ENCODE measurements at regions not wholly inside any gene's neighbourhood (a gene's known extent, or its start where the extent isn't known, plus 50 kb on each side); places are given as distances from the start of the nearest gene placed in this dataset.

DNA sequence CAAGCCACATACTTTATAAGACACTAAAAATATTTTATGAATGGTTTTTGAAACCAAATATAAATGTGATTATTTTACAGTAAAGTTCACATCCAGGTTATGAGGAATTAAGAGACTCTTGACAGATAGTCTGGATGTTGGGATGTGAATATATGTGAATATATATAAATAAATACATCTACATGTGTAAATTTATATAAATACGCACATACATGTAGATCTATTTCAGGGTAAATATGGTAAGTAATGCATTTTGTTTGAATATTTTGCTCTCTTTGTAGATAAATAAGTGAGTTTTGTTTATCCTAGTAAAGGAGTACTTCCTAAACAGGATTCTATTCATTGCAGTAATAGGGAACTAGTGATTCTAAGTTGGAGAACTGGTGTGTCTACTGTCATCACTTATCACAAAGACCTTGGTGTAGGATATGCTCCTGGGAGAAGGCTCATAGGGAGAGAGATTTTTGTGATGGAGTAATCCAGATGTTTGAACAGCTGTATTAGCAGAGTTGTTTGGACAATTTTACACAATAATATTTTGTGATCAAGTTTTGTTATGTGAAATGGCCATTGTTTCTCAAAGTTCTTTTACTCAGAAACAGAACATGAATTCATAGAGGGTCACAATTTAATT is 60.2 kb upstream of the NT5C1B start:
- no peak overlapping the region for H3K4me3 ChIP-seq (ENCODE audit: insufficient read depth, low read depth, low read length)
- H3K27me3 ChIP-seq (ENCODE audit: control insufficient read depth, insufficient read depth, low read length) = no peaks in the 10 kb centered on the region
- DNase-seq = no peak
- H3K36me3 ChIP-seq (replicated peaks; ENCODE audit: control insufficient read depth, insufficient read depth, low read length) = no peaks in the 10 kb centered on the region

GRCh38 chr2:18648161-18648560 is 58.8 kb upstream of the NT5C1B start:
- H3K36me3 ChIP-seq (replicated peaks; ENCODE audit: control insufficient read depth, insufficient read depth, low read length) = no peaks in the 10 kb centered on the region

DNA sequence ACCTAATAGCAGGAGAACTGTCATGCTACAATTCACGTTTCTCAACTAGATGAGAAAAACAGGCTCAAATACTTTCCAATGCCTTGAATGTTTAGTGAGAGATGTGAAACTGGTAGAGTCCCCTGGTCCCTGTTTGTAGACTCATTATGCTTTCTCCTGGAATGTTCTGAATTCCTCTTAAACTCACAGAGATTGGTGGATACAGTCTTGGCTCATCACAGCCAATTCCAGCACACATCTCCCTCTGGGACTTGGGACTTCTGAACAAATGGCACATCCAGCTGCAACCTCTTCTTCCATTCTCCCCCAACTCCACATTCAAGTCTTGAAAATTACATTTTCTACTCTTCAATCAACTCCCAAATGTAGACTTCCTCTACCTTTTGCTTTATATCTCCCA is 58.4 kb upstream of the NT5C1B start:
- Histone ChIP-seq H3K4me3 (ENCODE audit: insufficient read depth, low read depth, low read length) (no peak overlapping the region), H3K36me3 (replicated peaks; ENCODE audit: control insufficient read depth, insufficient read depth, low read length) (no peaks in the 10 kb centered on the region), H3K27me3 (ENCODE audit: control insufficient read depth, insufficient read depth, low read length) (no peaks in the 10 kb centered on the region)
- DNase-seq = no peak

More at GRCh38 chr2:18648161-18648560, 58.8 kb upstream of the NT5C1B start:
- Histone ChIP-seq H3K4me3 (ENCODE audit: insufficient read depth, low read depth, low read length) (no peak overlapping the region), H3K27me3 (ENCODE audit: control insufficient read depth, insufficient read depth, low read length) (no peaks in the 10 kb centered on the region)
- DNase-seq = no peak

- Histone ChIP-seq H3K27me3 (ENCODE audit: control insufficient read depth, insufficient read depth, low read length) (no peaks in the 10 kb centered on the region), H3K4me3 (ENCODE audit: insufficient read depth, low read depth, low read length) (no peak overlapping the region), H3K36me3 (replicated peaks; ENCODE audit: control insufficient read depth, insufficient read depth, low read length) (no peaks in the 10 kb centered on the region)
- DNase-seq = no peak
These were observed 55.9 kb upstream of the NT5C1B start for GRCh38 chr2:18645315-18645714.

- no peaks in the 10 kb centered on the region for H3K36me3 ChIP-seq (replicated peaks; ENCODE audit: control insufficient read depth, insufficient read depth, low read length)
- H3K4me3 ChIP-seq (ENCODE audit: insufficient read depth, low read depth, low read length) = no peak overlapping the region
- no peak for DNase-seq
- no peaks in the 10 kb centered on the region for H3K27me3 ChIP-seq (ENCODE audit: control insufficient read depth, insufficient read depth, low read length)
These were observed 54.7 kb upstream of the NT5C1B start for GRCh38 chr2:18644115-18644462.

GRCh38 chr2:18643326-18644114 is 54.2 kb upstream of the NT5C1B start:
- no peak for DNase-seq
- Histone ChIP-seq H3K36me3 (replicated peaks; ENCODE audit: control insufficient read depth, insufficient read depth, low read length) (no peaks in the 10 kb centered on the region), H3K4me3 (ENCODE audit: insufficient read depth, low read depth, low read length) (no peak overlapping the region), H3K27me3 (ENCODE audit: control insufficient read depth, insufficient read depth, low read length) (no peaks in the 10 kb centered on the region)

- no peak for DNase-seq
- no peak overlapping the region for H3K4me3 ChIP-seq (ENCODE audit: insufficient read depth, low read depth, low read length)
- no peaks in the 10 kb centered on the region for H3K27me3 ChIP-seq (ENCODE audit: control insufficient read depth, insufficient read depth, low read length)
- no peaks in the 10 kb centered on the region for H3K36me3 ChIP-seq (replicated peaks; ENCODE audit: control insufficient read depth, insufficient read depth, low read length)
These were observed 52.5 kb upstream of the NT5C1B start for GRCh38 chr2:18641823-18642222.

GRCh38 chr2:18639756-18640453 is 50.5 kb upstream of the NT5C1B start:
- H3K4me3 ChIP-seq (ENCODE audit: insufficient read depth, low read depth, low read length) = no peak overlapping the region
- no peaks in the 10 kb centered on the region for H3K27me3 ChIP-seq (ENCODE audit: control insufficient read depth, insufficient read depth, low read length)

More at GRCh38 chr2:18639756-18640453, 50.5 kb upstream of the NT5C1B start:
- DNase-seq = no peak
- H3K36me3 ChIP-seq (replicated peaks; ENCODE audit: control insufficient read depth, insufficient read depth, low read length) = no peaks in the 10 kb centered on the region
